Adipocyte (in vitro differentiated cells): ENCODE measurements at regions not wholly inside any gene's neighbourhood (a gene's known extent, or its start where the extent isn't known, plus 50 kb on each side); places are given as distances from the start of the nearest gene placed in this dataset.
"Not testable (repeated sequence)": the region's sequence is repeated elsewhere in the genome, so short reads cannot be mapped to it uniquely, and the experiment has no call there.

Experiments
- DNase-seq: peaks from one replicate; pipeline ENCODE4 v3.0.0-alpha.2; 2015; ENCODE audit warnings: low read depth
- H3K27me3 ChIP-seq: replicated peaks from 2 replicates; pipeline ENCODE4 v1.7.0; 2013; ENCODE audit warnings: mild to moderate bottlenecking, low read length, moderate library complexity; ENCODE audit not compliant: control insufficient read depth, insufficient read depth
- H3K36me3 ChIP-seq: 2 replicates; pipeline ENCODE4 v1.7.0; 2013; ENCODE audit warnings: low read length, mild to moderate bottlenecking, moderate library complexity; ENCODE audit not compliant: control insufficient read depth, insufficient read depth, severe bottlenecking
- H3K4me1 ChIP-seq: 2 replicates; pipeline ENCODE4 v1.7.0; 2013; ENCODE audit warnings: mild to moderate bottlenecking, low read length, moderate library complexity; ENCODE audit not compliant: control insufficient read depth, insufficient read depth
- H3K4me3 ChIP-seq: 2 replicates; pipeline ENCODE4 v1.7.0; 2013; ENCODE audit warnings: mild to moderate bottlenecking, low read length, moderate library complexity
- H3K9ac ChIP-seq: 2 replicates; pipeline ENCODE4 v1.7.0; 2013; ENCODE audit warnings: mild to moderate bottlenecking, low read length, moderate library complexity
- H3K9me3 ChIP-seq: 2 replicates; pipeline ENCODE4 v1.7.0; 2013; ENCODE audit warnings: mild to moderate bottlenecking, low read length, moderate library complexity; ENCODE audit not compliant: control insufficient read depth

DNA sequence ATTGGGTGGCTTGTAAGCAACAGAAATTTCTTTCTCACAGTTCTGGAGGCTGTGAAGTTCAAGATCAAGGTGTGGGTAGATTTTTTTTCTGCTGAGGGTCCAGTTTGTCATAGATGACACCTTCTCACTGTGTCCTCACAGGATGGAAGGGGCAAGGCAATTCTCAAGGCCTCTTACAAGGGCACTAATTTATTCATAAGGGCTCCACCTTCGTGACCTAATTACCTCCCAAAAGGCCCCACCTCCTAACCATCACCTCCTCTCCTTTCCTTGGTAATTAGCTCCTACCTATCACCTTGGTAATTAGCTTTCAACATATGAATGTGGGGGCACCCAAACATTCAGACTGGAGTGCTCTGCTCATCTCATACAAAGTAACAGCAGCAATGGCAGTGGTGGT is 92.3 kb upstream of the CD44 start:
- H3K4me3 ChIP-seq, result no peak overlapping the region
- no peak overlapping the region for H3K9ac ChIP-seq
- H3K27me3 ChIP-seq, result no peaks in the 10 kb centered on the region
- no peaks in the 10 kb centered on the region for H3K36me3 ChIP-seq
- no peak for DNase-seq
- H3K9me3 ChIP-seq, result no peaks in the 10 kb centered on the region
- H3K4me1 ChIP-seq, result peaks cover 4% of the 10 kb centered on the region

DNA sequence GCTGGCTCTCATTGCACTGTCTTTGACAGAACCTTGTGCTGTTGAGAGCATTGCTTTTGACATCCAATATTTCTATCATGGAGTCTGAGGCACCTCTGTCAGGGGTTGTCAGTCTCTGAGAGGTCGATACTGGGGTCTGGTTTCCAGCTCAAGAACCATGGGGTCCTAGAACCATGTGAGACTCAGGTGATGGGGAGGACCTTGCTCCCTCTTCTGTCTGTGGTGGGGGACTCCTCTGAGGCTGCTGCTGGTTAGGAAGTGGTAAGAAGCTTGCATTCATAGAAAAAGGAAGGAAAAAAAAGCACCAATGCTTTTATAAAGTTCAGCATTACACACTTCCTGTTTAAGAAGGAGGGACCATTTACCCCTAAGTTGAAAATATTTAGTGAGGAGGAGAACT is 91.8 kb upstream of the CD44 start:
- Histone ChIP-seq H3K4me1 (peaks cover 4% of the 10 kb centered on the region), H3K9ac (no peak overlapping the region), H3K9me3 (no peaks in the 10 kb centered on the region), H3K36me3 (no peaks in the 10 kb centered on the region), H3K4me3 (no peak overlapping the region), H3K27me3 (no peaks in the 10 kb centered on the region)
- DNase-seq, result no peak

DNA sequence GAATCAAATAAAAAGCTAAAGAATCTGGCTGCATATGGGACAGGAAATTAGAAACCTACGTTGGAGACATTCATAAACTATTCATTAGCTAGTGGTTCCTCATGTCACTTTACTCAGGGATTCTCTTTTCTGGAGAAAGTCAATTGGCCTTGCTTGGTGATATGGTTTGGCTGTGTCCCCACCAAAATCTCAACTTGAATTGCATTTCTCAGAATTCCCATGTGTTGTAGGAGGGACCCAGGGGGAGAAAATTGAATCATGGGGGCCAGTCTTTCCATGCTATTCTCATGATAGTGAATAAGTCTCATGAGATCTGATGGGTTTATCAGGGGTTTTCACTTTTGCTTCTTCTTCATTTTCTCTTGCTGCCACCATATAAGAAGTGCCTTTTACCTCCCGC is 91.2 kb upstream of the CD44 start:
- Histone ChIP-seq H3K9me3 (no peaks in the 10 kb centered on the region), H3K4me1 (peaks cover 4% of the 10 kb centered on the region), H3K9ac (no peak overlapping the region), H3K4me3 (no peak overlapping the region), H3K27me3 (no peaks in the 10 kb centered on the region), H3K36me3 (no peaks in the 10 kb centered on the region)
- no peak for DNase-seq

DNA sequence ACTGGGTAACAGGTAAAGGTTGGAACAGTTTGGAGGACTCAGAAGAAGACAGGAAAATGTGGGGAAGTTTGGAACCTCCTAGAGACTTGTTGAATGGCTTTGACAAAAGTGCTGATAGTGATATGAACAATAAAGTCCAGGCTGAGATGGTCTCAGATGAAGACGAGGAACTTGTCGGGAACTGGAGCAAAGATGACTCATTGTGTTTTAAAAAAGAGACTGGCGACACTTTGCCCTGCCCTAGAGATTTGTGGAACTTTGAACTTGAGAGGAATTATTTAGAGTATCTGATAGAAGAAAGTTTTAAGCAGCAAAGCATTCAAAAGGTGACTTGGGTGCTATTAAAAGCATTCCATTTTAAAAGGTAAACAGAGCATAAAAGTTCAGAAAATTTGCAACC is 90.6 kb upstream of the CD44 start:
- H3K36me3 ChIP-seq, DNase-seq, H3K9ac ChIP-seq, H3K9me3 ChIP-seq, H3K4me3 ChIP-seq, H3K27me3 ChIP-seq, H3K4me1 ChIP-seq: not testable (repeated sequence)

DNA sequence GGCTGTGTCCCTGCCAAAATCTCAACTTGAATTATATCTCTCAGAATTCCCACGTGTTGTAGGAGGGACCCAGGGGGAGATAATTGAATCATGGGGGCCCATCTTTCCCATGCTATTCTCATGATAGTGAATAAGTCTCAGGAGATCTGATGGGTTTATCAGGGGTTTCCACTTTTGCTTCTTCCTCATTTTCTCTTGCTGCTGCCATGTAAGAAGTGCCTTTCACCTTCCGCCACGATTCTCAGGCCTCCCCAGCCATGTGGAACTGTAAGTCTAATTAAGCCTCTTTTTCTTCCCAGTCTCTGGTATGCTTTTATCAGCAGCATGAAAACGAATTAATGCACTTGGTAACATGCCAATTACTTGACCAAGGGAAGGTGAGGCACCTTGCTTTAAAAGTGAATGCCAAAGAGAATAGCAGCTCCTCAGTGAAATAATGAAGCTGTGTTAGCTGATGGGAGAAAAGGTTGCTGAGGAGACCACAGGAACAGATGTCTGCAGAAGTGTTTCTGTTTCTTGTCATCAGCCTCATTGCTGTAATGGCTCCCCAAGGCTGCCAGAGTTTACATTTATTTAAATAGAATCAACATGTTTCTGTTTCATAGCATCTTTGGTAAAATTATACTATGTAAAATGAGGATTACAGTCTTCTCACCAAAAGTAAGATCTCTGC is 89.0 kb upstream of the CD44 start:
- no peak for DNase-seq
- no peak overlapping the region for H3K9ac ChIP-seq

DNA sequence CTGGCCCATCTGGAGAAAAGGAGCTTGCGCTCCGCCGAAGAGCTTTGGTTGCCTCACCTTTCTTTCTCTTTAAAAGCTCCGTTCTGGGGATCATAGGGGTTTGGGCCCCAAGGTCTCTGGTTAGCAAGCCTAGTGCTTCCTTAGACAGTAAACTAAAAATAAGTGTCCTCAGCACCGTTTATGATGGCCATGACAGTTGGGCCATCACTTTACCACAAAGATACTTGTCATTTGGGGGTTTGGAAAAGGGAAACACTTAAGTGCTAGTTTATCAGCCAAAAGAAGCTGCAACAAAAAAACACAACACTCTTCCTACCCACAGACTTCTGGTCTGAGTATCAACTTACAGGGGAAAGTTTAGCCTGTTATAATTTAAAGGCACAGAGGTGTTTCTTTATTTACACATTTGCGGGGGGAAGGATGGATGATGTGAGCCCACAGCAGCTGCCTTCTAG is 88.4 kb upstream of the CD44 start:
- Histone ChIP-seq H3K27me3 (no peaks in the 10 kb centered on the region), H3K9ac (no peak overlapping the region), H3K9me3 (no peaks in the 10 kb centered on the region), H3K4me3 (no peak overlapping the region), H3K36me3 (no peaks in the 10 kb centered on the region), H3K4me1 (no peaks in the 10 kb centered on the region)
- no peak for DNase-seq

More for the DNA sequence above, 89.0 kb upstream of the CD44 start:
- no peaks in the 10 kb centered on the region for H3K4me1 ChIP-seq
- no peaks in the 10 kb centered on the region for H3K9me3 ChIP-seq
- no peaks in the 10 kb centered on the region for H3K36me3 ChIP-seq
- H3K4me3 ChIP-seq, result no peak overlapping the region
- H3K27me3 ChIP-seq, result no peaks in the 10 kb centered on the region

DNA sequence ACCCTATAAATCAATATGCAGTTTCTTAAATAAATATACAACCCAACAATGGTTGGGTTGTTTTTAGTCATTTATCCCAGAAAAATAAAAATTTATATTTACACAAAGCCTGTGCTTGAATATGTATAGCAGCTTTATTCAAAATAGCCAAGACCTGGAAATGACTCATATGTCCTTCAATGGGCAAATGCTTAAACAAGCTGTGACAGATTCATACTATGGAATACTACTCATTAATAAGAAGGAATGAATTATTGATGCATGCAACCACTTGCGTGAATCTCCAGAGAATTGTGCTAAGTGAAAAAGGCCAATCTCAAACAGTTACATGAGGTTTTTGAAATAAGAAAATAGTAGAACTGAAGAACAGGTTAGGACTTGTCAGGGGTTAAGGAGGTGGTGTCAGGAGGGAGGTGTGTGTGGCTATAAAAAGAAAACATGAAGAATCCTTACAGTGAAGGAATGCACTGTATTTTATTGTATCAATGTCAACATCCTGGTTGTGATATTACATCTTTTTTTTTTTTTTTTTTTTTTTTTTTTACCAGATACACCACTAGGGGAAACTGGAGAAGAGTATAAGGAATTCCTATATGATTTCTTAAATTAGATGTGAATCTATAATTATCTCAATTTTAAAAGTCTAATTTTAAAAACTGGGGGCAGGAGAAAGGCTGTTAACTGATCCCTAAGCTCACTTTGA is 82.4 kb upstream of the CD44 start:
- no peaks in the 10 kb centered on the region for H3K9me3 ChIP-seq
- DNase-seq, result no peak
- H3K4me1 ChIP-seq, result peaks cover 6% of the 10 kb centered on the region
- no peaks in the 10 kb centered on the region for H3K27me3 ChIP-seq
- no peaks in the 10 kb centered on the region for H3K36me3 ChIP-seq
- H3K9ac ChIP-seq, result no peak overlapping the region
- no peak overlapping the region for H3K4me3 ChIP-seq

DNA sequence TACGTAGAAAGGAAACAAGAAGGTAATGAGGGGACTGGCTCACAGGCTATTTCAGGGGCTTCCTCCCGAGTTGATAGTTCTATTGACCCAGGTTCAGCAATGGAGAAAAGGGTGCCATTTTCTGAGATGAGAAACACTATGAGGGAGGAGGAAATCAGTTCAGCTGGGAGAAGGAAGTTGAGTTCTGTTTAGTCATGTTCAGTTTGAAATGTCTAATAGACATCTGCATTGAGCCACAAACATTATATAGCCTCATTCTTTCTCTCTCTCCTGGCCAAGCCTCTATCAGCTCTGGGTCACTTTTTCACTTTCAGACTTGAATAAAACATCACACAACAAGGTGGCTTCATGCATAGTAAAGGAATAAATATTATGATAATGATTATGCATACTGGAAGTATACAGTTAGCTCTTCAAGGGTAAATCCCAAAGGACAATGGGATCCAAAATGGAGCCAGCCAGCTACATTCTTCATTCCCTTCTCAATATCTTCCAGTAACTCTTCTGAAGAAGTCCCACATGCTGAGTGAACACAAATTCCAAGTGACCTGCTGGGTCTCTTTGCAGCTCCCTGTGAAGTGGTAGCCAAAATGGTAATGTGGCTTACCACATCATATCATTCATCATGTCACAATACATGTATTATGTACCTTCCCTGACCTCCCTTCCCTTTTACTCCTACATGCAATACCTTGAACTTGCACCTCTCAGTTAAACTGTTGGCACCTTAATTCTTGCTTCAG is 80.9 kb upstream of the CD44 start:
- DNase-seq, result no peak
- no peak overlapping the region for H3K4me3 ChIP-seq
- H3K4me1 ChIP-seq, result peaks cover 6% of the 10 kb centered on the region
- no peaks in the 10 kb centered on the region for H3K36me3 ChIP-seq
- H3K9ac ChIP-seq, result no peak overlapping the region
- no peaks in the 10 kb centered on the region for H3K9me3 ChIP-seq
- no peaks in the 10 kb centered on the region for H3K27me3 ChIP-seq

DNA sequence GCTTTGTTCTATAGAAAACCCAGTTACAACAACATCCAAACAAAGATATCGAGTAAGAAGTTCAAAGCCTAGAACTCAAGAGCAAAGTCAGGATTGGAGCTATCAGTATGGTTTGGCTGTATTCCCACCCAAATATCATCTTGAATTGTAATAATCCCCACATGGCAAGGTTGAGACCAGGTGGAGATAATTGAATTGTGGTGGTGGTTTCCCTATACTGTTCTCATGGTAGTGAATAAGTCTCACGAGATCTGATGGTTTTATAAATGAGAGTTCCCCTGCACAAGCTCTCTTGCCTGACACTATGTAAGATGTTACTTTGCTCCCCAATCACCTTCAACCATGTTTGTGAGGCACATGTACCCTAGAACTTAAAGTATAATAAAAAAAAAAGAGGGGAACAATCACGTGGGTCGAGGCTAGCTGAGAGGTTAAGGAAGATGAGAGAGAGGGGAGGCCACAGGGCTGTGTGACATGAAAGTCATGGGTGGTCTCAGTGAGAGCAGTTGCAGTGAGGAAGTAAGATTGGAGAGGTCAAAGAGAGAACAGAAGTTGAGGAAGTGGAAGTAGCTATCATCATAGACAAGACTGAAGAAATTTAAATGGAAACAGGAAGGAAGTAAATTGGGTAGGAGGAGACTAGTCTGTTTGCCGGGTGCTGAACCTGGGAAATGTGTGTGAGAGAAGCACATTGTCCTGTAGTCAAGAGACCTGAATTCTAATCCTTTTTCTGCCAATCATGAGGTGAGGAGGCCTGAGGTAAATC is 80.1 kb upstream of the CD44 start:
- Histone ChIP-seq H3K27me3 (no peaks in the 10 kb centered on the region), H3K9ac (no peak overlapping the region), H3K36me3 (no peaks in the 10 kb centered on the region), H3K4me1 (peaks cover 11% of the 10 kb centered on the region), H3K9me3 (no peaks in the 10 kb centered on the region), H3K4me3 (no peak overlapping the region)
- no peak for DNase-seq

DNA sequence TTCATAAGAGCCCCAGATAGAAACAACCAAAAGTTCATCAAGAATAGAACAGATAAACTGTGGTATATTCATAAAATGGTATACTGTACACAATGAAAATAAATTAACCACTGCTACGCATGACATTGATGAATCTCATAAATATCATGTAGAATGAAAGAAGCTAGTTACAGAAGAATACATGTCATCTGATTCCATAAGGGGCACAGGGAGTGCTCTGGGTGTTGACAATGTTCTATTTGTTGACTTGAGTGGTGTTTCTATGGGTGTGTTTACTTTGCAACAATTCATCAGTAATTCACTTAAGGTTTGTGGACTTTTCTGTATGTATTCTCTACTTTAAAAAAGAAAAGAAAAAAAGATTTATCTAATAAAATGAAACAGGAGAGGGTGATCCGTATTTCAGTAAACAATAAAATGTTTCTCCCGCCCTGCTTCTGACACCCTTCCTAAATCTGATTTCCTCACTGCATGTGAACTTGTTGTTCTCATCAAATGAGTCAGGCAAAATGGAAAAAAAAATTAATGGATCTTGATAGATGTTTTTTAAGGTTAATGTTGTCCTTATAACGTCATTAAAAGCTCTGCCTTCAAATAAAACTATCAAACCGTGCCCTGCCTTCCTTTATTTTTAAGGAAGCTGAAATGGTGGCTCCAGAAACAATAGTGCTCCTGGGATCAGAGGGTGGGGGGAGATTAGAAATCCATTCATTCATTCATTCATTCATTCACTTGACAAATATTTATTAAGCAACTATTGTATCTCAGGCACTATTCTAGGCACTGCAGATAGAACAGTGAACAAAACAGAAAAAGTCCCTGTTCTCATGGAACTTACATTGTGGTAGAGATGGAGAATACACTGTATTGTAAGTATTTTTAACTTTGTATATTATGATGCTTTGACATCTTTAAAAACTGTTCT is 77.2 kb upstream of the CD44 start:
- Histone ChIP-seq H3K9ac (no peak overlapping the region), H3K4me3 (no peak overlapping the region), H3K9me3 (no peaks in the 10 kb centered on the region), H3K36me3 (no peaks in the 10 kb centered on the region), H3K27me3 (no peaks in the 10 kb centered on the region), H3K4me1 (peaks cover 32% of the 10 kb centered on the region)
- no peak for DNase-seq
